Esophagus muscularis mucosa (tissue), 4 donors: ENCODE measurements at regions not wholly inside any gene's neighbourhood (a gene's known extent, or its start where the extent isn't known, plus 50 kb on each side); places are given as distances from the start of the nearest gene placed in this dataset.

ENCODE experiments used
- DNase-seq: peaks from one replicate; pipeline ENCODE4 v3.0.0-alpha.2; 2017; ENCODE audit errors: extremely low spot score
- H3K27ac ChIP-seq, 4 donors: fragments of 200-600 bp; sonication (generic); replicated peaks in 1 of 4; 1 replicate in 3 of 4; 2 replicates in 1 of 4; pipeline ENCODE4 v1.5.1; 2016 to 2019; ENCODE audit warnings: mild to moderate bottlenecking in 1 of 4
- H3K27me3 ChIP-seq, 4 donors: fragments of 200-600 bp; sonication (generic); one replicate each; pipeline versions ENCODE4 v1.5.1 to v1.6.0; 2016 to 2019
- H3K36me3 ChIP-seq, 4 donors: fragments of 200-600 bp; sonication (generic); one replicate each; pipeline ENCODE4 v1.5.1; 2016 to 2019
- H3K4me1 ChIP-seq, 4 donors: fragments of 200-600 bp; sonication (generic); one replicate each; pipeline ENCODE4 v1.5.1; 2016 to 2019
- H3K4me3 ChIP-seq, 4 donors: fragments of 200-600 bp; sonication (generic); 1 replicate in 2 of 4; 2 replicates in 2 of 4; pipeline ENCODE4 v1.5.1; 2016 to 2019; ENCODE audit warnings: mild to moderate bottlenecking in 4 of 4, moderate library complexity in 1 of 4
- H3K9me3 ChIP-seq, 4 donors: fragments of 200-600 bp; sonication (generic); 1 replicate in 3 of 4; 2 replicates in 1 of 4; pipeline ENCODE4 v1.5.1; 2016 to 2019
- CTCF ChIP-seq, 3 experiments: fragments of 200-600 bp in 2 of 3; fragments of 450-650 bp in 1 of 3; sonication (generic) in 2 of 3; IDR thresholded peaks; one replicate each; pipeline ENCODE4 v1.5.1; 2017 to 2019; ENCODE audit warnings: antibody characterized with exemption in 3 of 3, mild to moderate bottlenecking in 2 of 3, moderate library complexity in 1 of 3
- EP300 ChIP-seq: sonication (generic); formaldehyde crosslinking; IDR thresholded peaks from one replicate; pipeline ENCODE4 v1.6.1; 2017; ENCODE audit warnings: antibody characterized with exemption
- POLR2A ChIP-seq: fragments of 450-650 bp; IDR thresholded peaks from one replicate; pipeline ENCODE4 v1.6.1; 2017; ENCODE audit warnings: antibody characterized with exemption, moderate library complexity, mild to moderate bottlenecking, low read depth
- POLR2AphosphoS5 ChIP-seq, 2 donors: sonication (generic); formaldehyde crosslinking; IDR thresholded peaks; one replicate each; pipeline ENCODE4 v1.6.1; 2017; ENCODE audit warnings: antibody characterized with exemption in 2 of 2
- WGBS: methylation state at CpG from one replicate; pipeline ENCODE4 v1.1.5; 2018; 5-methylcytosine and 5-hydroxymethylcytosine counted together
- intact Hi-C: fragments of 100-400 bp; cut with DNase I; formaldehyde crosslinking; loops from one replicate; pipeline ENCODE4 v1.15.1; 2023

- WGBS = 71% methylated on average over 5 of the region's 11 CpGs
- no peaks in the 10 kb centered on the region for H3K36me3 ChIP-seq
- DNase-seq = no peak
- intact Hi-C loops = no loop called here
- H3K4me3 ChIP-seq = no peak overlapping the region
- H3K27ac ChIP-seq = no peak overlapping the region
- H3K9me3 ChIP-seq = peaks cover 0 to 12% (median 6%) of the 10 kb centered on the region in 4 donors
- H3K27me3 ChIP-seq = peaks cover 0 to 20% (median 0%) of the 10 kb centered on the region in 4 donors
- H3K4me1 ChIP-seq = no peaks in the 10 kb centered on the region
- TF ChIP-seq CTCF (IDR thresholded peaks at IDR 0.05) (no peak), POLR2A (no peak), EP300 (no peak), POLR2AphosphoS5 (IDR thresholded peaks at IDR 0.05) (no peak)
Measured at GRCh38 chr22:49583341-49583740, 244.3 kb downstream of the BRD1 start.

- WGBS = 81% methylated on average over 10 of the region's 11 CpGs
- Histone ChIP-seq H3K27me3 (peaks cover 0 to 14% (median 0%) of the 10 kb centered on the region in 4 donors), H3K27ac (no peak overlapping the region), H3K4me3 (no peak overlapping the region), H3K36me3 (no peaks in the 10 kb centered on the region), H3K4me1 (no peaks in the 10 kb centered on the region), H3K9me3 (peaks cover 0 to 12% (median 6%) of the 10 kb centered on the region in 4 donors)
- intact Hi-C loops = no loop called here
- TF ChIP-seq CTCF (IDR thresholded peaks at IDR 0.05) = no peak
- no peak for TF ChIP-seq POLR2A
- TF ChIP-seq EP300 = no peak
- TF ChIP-seq POLR2AphosphoS5 (IDR thresholded peaks at IDR 0.05) = no peak
- no peak for DNase-seq
Measured at GRCh38 chr22:49582678-49583077, 245.0 kb downstream of the BRD1 start.

GRCh38 chr22:49582181-49582580, 245.5 kb downstream of the BRD1 start:
- 72% methylated on average over 4 of the region's 4 CpGs for WGBS
- H3K4me3 ChIP-seq = no peak overlapping the region
- no peaks in the 10 kb centered on the region for H3K4me1 ChIP-seq
- H3K27me3 ChIP-seq = peaks cover 0 to 9% (median 0%) of the 10 kb centered on the region in 4 donors
- TF ChIP-seq POLR2AphosphoS5 (IDR thresholded peaks at IDR 0.05) (no peak), CTCF (IDR thresholded peaks at IDR 0.05) (no peak), POLR2A (no peak), EP300 (no peak)
- no peak for DNase-seq
- H3K36me3 ChIP-seq = no peaks in the 10 kb centered on the region
- intact Hi-C loops = no loop called here
- no peak overlapping the region for H3K27ac ChIP-seq
- H3K9me3 ChIP-seq = peaks cover 0 to 12% (median 6%) of the 10 kb centered on the region in 4 donors

- H3K4me3 ChIP-seq = no peak overlapping the region
- intact Hi-C loops = no loop called here
- H3K27ac ChIP-seq = no peak overlapping the region
- TF ChIP-seq CTCF (IDR thresholded peaks at IDR 0.05) (no peak), POLR2AphosphoS5 (IDR thresholded peaks at IDR 0.05) (no peak), EP300 (no peak), POLR2A (no peak)
- peaks cover 0 to 8% (median 0%) of the 10 kb centered on the region in 4 donors for H3K27me3 ChIP-seq
- no peak for DNase-seq
- no peaks in the 10 kb centered on the region for H3K36me3 ChIP-seq
- no peaks in the 10 kb centered on the region for H3K4me1 ChIP-seq
- WGBS = 83% methylated on average over 3 of the region's 3 CpGs
- H3K9me3 ChIP-seq = peaks cover 0 to 12% (median 6%) of the 10 kb centered on the region in 4 donors
Measured at GRCh38 chr22:49580024-49580423, 247.6 kb downstream of the BRD1 start.
